Anterior cingulate cortex (tissue), 58 donors: ENCODE measurements at regions not wholly inside any gene's neighbourhood (a gene's known extent, or its start where the extent isn't known, plus 50 kb on each side); places are given as distances from the start of the nearest gene placed in this dataset.

Source experiments
- DNase-seq, 58 donors: peaks; one replicate each; lab custom pipeline; 2025; lab: John Stamatoyannopoulos, UW

DNA sequence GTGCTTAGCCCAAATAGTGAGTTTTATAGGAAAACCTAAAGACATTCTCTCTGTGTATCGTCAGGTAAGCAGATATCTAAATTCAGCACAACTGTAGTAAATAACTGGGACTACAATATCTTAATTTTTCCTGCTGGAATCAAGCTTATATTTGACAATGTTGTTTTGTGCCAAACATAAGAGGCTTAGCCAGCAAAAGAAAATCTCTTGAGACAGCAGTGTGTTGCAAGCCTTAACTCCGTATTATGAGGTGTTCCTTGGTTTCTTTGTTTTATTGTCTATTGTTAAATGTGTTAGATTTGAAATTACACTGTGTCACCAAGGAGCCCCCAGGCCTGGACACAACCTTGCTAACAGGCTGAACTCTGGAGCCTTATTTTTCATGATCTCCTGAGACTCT, 1570.6 kb upstream of the GOT2 start:
- no peak for DNase-seq

DNA sequence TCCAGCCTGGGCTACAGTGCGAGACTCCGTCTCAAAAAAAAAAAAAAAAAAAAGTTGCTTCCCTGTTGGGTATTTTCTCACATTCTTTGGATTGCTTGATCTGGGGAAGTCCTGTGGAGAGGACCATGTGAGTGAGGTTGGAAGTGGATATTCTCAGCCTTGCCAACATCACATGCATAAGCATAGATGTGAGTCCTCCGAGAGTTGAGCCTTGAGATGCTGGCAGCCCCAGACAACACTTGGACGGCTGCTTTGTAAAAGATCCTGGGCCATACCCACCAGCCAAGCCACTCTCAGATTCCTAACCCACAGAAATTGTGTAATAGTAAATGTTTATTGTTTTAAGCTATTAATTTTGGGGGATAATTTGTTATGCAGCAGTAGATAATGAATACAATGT, 1570.0 kb upstream of the GOT2 start:
- no peak for DNase-seq

DNA sequence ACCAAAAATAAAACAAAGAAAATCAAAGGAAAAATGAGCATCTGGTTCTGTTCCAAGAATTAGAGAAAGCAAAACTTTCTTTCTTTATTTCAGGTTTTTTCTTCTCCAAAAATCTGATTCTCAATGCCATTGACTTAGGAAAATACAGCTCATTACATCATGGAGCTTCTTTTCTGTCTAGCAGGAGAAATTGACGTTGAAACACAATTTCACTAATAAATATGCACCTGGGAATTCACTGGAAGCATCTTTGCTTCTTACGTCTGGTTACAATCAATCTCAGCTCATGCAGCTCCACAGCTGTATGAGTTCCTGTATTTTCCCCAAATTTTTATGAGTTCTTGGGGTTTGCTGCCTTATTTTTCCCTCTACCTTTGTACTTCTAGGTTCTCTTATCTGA, 1568.6 kb upstream of the GOT2 start:
- DNase-seq = no peak

DNA sequence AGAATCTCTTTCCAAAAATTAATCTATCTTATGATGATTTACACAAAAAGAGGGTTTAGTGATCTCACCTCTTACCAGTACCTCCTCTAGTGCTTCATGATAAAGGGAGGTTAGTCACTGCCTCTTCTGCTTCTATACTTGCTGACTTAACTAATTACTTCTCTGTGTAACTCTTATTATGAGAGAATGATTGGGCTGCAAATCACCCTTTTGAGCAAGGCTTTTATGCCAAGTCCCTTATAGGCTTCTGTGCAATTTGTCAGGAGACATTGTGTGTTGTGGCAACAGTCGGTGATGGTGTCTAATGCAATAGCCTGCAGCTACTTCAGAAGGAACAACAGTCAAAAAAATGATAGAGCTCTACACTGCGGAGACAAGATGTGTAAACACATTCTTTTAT, 1568.1 kb upstream of the GOT2 start:
- DNase-seq = no peak

DNA sequence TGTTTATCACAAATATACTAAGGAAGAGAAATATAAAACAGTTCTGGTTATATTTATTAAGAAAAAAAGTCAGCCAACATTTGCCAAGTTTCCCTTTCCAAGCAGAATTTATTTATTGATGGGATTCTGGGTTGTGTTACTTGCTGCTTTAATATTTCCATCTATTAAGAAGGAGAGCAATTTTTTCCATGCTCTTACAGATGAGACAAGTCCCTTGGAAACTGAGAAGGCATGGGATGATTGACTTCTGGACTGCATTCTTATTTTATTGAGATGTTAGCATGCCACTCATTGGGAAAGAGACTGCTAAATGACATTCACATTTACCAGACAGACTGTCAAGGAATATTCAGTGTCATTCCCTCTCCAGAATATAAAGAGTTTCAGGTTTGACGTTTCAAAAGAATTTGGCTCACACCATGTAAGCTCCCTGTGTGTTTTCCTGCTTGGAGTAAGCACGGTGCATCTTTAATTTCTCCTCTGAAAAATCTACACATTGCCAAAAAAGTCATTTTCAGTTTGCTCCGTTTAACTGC, 1565.2 kb upstream of the GOT2 start:
- no peak for DNase-seq

DNA sequence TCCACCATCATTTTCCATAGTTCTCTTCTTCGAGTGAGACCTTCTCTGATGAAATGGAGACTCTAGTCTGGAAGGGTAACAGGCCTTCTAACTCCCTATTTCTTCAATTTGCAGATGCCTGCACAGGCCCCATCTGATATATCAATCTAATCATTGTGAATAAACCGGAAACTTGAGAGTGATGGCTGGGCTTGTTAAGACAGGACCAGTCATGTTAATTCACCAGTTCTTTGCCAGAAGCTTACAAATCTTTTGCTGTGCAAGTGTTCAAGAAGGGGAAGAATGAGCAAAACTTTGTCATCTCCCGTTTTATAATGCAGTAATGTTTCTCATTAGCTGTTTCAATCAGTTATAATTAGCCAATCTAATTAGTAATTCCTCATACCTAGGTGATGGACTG, 1561.3 kb upstream of the GOT2 start:
- no peak for DNase-seq

DNA sequence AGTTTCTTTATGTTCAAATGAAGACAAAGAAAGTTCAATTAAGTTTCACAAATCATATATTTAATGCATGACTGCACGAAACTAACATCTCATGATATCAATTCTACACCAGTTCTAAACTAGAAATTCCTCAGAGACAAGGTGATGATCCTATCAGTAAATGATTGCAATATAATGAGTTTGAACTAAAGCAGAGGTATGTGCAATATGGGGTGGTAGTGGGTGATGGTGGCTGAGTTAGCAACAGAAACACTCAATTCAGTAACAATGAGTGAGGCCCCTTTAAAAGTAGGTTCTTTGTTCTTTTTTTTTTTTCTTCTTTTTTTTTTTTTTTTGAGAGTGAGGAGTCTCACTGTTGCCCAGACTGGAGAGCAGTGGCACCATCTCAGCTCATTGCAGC, 1551.7 kb upstream of the GOT2 start:
- DNase-seq = no peak

DNA sequence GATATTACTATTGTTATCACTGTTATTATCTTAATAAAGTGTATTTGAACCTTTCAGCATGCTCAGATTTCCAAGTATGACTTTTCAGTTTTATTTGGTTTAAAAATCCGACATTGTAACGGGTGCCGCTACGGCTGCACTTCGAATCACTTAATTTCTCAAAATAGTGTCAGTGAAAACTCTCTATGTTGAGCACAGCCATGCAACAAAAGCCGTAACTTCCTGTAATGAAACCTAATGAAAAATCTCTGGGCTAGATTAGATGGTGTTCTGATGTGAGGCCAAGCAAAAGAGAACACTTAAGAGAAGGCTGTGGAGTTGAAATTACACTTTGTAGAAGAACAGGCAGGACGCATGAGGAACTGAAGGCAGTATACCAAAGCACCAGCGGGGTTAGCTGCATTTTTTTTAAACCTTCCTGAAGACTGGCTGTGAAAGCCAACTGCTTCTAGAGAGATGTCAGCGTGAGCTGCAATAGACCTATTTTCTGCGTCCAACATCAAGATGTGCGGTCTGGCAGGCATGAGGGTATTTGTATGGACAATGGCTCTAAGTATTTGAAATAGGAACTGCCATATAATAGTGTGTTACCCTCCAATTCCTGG, 1545.0 kb upstream of the GOT2 start:
- DNase-seq = no peak

DNA sequence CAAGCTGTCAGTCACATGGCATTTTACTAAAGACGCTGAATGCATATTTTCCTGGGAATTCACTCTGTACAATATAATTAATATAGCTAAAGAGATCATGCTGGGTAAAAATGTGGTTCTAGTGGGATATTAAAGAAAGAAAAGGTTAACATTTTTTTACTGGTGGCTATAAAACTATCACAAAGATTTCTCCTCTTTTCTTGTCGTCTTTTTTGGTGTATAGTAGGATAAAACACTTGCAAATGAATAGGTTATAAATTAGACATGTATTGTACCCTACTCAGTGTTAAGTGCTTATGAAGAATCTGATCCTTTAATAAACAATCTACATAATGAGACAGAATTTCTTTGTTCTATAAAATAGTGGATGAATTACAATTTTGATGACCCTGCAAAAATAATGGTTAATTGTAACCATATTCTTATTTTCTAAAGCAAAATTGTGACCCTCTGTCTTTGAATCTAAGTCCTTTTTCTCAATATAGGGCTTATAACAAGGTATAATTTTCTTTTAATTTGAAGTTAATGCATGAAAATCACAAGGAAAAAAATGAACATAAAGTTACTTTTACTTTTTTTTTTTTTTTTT, 1540.4 kb upstream of the GOT2 start:
- DNase-seq = no peak

DNA sequence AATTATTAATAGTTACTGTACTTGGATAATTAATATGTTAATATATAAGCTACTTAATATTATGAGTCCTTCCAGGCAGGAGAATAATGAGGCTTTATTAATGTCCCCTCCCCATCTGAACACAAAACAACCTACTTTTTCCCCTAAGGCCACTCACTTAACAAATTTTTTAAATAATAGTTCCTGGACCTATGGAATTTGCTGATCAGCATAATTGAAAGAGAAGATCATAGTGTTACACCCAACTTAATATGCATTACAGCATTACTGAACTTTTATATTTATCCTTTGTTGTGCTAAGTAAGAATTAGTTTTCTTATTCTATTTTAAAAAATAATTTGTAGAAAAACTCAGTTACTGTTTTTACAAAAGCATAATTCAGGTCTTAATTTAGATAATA, 1537.7 kb upstream of the GOT2 start:
- no peak for DNase-seq

DNA sequence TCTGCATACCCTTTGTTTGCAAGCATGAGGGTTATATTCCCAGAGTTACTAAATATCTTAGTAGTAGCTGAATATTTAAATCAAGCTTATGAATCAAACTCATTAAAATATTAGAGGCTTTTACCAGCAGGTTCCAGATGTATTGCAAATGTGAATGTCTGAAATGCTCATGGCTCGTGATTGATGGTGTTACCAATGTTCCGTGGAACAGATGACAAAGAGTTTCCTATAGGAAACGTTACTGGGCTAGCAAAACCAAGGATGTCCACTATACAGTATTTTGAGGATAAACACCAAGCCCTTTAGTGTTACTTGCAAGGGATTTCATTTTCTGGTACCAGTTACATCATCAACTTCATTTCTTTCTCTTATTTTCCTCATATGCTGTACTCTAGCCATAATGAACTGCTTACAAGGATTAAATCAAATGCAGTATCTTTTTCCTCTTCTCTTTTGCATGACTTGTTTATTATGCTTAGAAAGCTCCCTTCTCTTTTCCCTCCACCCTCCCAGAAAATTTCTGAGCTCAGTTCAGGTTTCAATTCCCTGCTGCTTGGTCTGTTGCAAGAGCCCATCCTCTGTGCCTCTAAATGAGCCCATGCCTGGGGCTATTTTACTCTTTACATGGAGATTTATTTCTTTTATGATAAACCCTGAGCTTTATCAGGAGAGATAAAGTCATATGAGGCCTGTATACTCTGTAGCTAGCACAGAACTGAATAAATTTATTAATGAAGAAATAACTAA, 1537.1 kb upstream of the GOT2 start:
- no peak for DNase-seq

DNA sequence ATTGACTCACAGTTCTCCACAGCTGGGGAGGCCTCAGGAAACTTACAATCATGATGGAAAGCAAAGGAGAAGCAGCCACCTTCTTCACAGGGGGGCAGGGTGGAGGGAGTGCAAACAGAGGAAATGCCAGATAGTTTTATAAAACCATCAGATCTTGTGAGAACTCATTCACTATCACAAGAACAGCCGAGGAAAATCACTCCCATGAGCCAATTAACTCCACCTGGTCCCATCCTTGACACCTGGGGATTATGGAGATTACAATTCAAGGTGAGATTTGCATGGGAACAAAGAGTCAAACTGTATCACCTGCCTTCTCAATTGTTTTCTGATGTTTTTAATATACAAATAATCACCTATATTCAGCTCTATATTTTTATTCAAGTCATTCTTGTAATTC, 1527.3 kb upstream of the GOT2 start:
- no peak for DNase-seq

DNA sequence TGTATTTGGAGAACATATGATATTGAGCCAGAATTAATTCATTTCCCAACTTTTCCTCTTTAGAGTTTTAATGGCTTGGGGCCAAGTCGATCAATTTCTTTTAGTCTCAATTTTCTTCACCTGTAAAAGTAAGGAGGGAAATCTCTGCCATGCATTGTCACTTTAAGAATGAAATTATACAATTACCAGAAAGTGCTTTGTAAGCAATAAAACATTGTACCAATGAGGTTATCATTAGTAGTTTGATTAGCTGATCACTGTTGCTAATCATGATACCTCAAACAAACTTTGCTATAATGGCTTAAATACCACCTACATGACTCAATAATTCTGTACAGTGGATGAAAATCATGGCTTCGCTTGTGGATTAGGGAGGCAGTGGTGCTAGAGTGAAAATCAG, 1525.8 kb upstream of the GOT2 start:
- no peak for DNase-seq

DNA sequence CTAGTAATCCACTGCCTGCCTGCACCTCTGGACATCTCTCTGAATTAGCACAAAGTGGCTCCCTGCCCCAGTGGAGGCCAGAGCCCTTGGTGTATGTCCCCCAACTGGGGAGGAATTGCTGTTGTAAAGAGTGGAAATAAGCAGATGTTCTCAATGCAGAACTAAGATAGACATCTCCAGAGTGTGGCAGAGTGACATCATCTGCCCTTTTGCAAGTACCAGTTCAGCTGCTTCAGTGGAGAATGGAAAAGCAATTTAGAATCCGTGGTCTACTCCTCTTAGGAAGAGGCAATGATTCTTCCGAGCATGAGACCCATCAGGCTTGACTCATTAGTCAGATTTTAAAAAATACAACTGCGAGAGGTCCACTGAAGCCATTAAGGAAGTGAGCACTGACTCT, 1512.0 kb upstream of the GOT2 start:
- no peak for DNase-seq

DNA sequence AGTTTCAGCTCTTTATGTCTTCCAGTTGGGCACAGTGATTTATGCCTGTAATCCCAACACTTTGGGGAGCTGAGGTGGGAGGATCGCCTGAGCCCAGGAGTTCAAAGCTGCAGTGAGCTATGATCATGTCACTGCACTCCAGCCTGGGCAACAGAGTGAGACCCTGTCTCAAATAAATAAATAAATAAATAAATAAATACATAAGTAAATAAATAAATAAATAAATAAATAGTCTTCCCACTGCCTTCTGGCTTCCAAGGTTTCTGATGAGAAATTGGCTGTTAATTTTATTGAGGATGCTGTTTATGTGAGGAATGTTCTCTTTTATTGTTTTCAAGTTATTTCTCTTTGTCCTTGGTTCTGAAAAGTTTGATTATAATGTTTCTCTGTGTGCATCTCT, 1507.6 kb upstream of the GOT2 start:
- DNase-seq = no peak

DNA sequence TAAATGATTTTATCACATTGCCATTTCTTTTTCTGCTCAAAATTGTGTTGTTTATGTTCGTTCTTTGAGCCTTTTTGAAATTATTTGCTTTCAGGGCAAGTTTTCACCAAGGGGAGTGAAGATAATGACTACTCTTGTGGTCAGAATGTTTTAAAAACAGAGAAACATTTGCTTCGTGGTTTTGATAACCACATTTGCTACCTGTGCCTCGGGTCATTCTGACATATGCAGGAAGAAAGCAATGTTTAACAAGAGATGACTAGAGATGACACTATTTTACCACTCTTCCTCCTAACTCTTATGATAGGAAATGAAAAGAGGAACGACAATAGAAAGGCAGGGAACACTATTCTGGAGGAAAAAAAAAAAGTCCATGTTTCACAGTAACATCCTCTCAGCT, 1496.5 kb upstream of the GOT2 start:
- no peak for DNase-seq

DNA sequence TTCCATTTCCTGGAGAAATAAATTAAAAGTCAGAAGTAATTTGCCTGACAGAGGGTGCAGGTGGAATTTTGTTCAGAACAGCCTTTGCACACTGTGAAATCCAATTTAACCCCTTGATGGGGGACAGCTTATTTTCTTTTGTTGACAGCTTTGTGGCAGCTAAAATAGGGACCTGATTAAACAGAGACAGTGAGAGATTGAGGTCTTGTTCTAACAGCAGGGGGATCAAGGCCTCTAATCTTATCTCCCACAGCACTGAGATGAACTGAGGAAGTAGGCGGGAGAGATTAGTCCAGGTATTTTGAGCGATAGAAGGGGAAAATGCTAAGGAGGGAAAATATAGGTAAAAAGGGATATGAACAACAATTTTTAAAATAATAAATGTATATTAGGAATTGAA, 1491.4 kb upstream of the GOT2 start:
- DNase-seq = no peak

DNA sequence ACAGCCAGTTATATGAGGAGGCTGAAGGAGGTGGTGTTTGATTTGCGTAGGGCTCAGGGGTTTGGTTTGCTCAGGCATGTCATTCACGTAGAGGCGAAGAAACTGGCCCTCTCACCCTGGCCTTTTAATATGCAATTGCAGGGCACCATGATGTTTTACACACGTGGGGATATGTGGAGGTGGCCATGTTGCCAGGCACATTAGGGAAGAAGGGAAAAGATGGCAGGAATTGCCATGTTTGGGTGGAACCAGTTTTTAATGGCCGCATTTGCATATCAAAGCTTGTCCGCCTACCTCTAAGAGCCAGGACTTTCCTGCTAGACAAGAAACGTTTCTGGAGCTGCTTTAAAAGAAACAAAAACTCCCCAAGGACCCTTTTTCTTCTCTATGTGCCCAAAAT, 1483.7 kb upstream of the GOT2 start:
- DNase-seq = no peak

DNA sequence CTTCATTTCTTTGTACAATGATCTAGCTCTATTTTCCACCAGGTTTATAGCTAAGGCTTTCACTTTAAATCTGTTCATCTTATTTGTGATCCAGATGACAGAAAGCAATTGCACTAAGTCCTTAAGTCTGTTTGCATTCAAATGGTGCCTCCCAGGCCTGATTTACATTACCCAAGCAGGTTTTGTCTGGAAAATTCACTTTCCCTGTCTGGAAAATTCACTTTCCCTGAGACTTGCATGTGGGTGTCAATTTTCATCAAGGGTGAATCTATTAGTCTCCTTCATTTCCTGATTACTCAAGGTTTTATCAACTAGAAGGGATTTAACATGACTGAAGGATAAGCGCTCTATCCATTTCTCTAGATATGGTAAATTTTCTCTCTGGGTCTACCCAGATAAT, 1480.2 kb upstream of the GOT2 start:
- DNase-seq = no peak

DNA sequence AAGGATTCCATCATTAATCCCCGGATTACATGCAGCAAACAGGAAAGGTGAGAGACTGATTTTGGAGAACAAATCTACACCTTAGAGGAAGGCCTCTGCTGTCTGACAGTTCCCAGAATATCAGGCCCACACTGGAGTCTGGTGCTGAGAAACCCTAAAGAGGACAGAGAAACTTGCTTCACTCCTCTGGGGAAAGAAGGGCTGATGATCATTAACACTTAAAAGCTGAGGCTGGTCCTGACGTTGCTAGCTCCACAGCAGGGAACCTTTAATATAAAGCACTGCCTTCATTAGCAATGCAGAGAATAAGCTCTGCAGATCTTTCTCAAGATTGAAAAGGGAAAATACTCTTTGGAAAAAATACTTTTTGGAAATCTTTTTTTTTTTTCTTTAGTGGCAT, 1472.4 kb upstream of the GOT2 start:
- DNase-seq = no peak

DNA sequence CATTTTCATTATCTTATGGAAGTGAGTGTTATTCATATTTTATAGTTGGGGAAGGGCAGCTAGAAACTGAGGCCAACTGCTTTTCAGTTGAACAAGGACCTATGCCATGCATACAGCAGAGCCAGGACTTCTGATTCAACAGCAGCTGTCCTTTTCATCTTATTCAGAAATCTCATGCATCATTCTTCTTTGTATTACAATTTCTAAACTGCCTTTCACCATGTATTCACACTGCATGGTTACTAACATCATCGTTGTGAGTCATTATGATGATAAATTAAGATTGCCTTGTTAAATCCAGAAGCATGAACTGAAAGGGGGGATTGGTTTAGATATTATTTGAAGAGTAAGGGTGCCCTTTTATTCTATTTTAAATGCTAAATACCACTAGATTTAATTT, 1470.1 kb upstream of the GOT2 start:
- DNase-seq = no peak

DNA sequence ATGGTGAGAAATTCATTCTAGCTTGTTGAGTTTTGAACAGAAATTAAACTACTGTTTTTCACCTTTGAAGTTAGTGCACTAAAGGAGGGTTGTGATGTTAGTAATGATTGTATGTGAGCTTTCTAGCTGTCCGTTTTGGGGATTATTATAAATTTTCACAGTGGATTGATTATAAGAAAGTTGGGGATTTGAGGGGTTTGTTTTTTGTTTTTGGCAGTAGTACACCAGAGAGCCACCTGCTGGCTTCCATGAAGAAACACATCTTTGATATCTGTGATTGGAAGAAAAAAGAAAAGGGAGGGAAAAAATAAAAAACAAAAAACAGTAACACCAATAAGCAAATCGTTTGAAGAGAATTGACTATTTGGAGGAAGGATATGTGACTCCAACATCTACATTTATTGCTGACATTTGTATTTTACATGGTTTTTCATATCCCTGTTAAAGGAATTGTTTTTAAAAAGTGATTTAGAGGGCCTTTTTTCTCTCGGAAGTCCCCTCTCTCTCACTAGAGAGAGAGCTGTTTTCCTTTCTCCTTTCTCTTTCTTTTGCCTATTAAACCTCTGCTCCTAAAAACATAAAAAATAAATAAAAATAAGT, 1469.5 kb upstream of the GOT2 start:
- DNase-seq = no peak
